Keratinocyte (primary cell): ENCODE measurements at regions not wholly inside any gene's neighbourhood (a gene's known extent, or its start where the extent isn't known, plus 50 kb on each side); places are given as distances from the start of the nearest gene placed in this dataset.

ENCODE experiments used
- DNase-seq: peaks from one replicate; pipeline ENCODE4 v3.0.0-alpha.2; 2011; ENCODE audit warnings: low read depth, missing footprints, low spot score
- FAIRE-seq: peaks from 2 replicates; lab custom pipeline; 2011; peaks lifted over from hg19 to GRCh38; lab: Jason Lieb, UNC
- H2AFZ ChIP-seq: 2 replicates; pipeline ENCODE4 v1.6.0; 2012; ENCODE audit warnings: low read length, control low read depth, inconsistent platforms; ENCODE audit not compliant: control insufficient read depth
- H3K27ac ChIP-seq: 2 replicates; pipeline ENCODE4 v1.5.1; 2011; ENCODE audit warnings: low read length; ENCODE audit not compliant: control insufficient read depth, insufficient read depth
- H3K27me3 ChIP-seq: 3 replicates; pipeline ENCODE4 v1.6.0; 2011; ENCODE audit warnings: low read length; ENCODE audit not compliant: control insufficient read depth, insufficient read depth; ENCODE audit errors: extremely low read depth
- H3K36me3 ChIP-seq, 2 experiments: 2 replicates in 1 of 2; 3 replicates in 1 of 2; pipeline ENCODE4 v1.5.1; 2011; ENCODE audit warnings: low read length in 2 of 2, mild to moderate bottlenecking in 1 of 2; ENCODE audit not compliant: control insufficient read depth in 2 of 2, insufficient read depth in 2 of 2; ENCODE audit errors: extremely low read depth in 1 of 2
- H3K4me1 ChIP-seq: 3 replicates; pipeline ENCODE4 v1.5.1; 2011; ENCODE audit warnings: low read length; ENCODE audit not compliant: control insufficient read depth, insufficient read depth; ENCODE audit errors: extremely low read depth
- H3K4me2 ChIP-seq: 3 replicates; pipeline ENCODE4 v1.6.0; 2011; ENCODE audit warnings: low read depth, low read length; ENCODE audit not compliant: control insufficient read depth, insufficient read depth; ENCODE audit errors: extremely low read depth
- H3K4me3 ChIP-seq, 3 experiments: fragments of 200-600 bp in 1 of 3; sonication (generic) in 1 of 3; 2 replicates in 2 of 3; 3 replicates in 1 of 3; pipeline ENCODE4 v1.5.1; 2011 to 2016; ENCODE audit warnings: low read length in 3 of 3, mild to moderate bottlenecking in 3 of 3, control low read depth in 2 of 3, inconsistent platforms in 1 of 3, low read depth in 1 of 3, mixed read lengths in 1 of 3, mixed run types in 1 of 3, moderate library complexity in 1 of 3; ENCODE audit not compliant: control insufficient read depth in 2 of 3, insufficient read depth in 2 of 3; ENCODE audit errors: extremely low read depth in 1 of 3
- H3K79me2 ChIP-seq: 2 replicates; pipeline ENCODE4 v1.6.0; 2012; ENCODE audit warnings: low read length; ENCODE audit not compliant: control insufficient read depth, insufficient read depth
- H3K9ac ChIP-seq: 3 replicates; pipeline ENCODE4 v1.6.0; 2011; ENCODE audit warnings: low read length; ENCODE audit not compliant: control insufficient read depth, insufficient read depth; ENCODE audit errors: extremely low read depth
- H3K9me1 ChIP-seq: 3 replicates; pipeline ENCODE4 v1.6.0; 2011; ENCODE audit warnings: low read length; ENCODE audit not compliant: control insufficient read depth, insufficient read depth; ENCODE audit errors: extremely low read depth
- H3K9me3 ChIP-seq: 2 replicates; pipeline ENCODE4 v1.5.1; 2012; ENCODE audit warnings: low read depth, low read length; ENCODE audit not compliant: control insufficient read depth
- H4K20me1 ChIP-seq: 3 replicates; pipeline ENCODE4 v1.6.0; 2011; ENCODE audit warnings: low read length; ENCODE audit not compliant: control insufficient read depth, insufficient read depth; ENCODE audit errors: extremely low read depth
- CTCF ChIP-seq, 3 experiments: IDR thresholded peaks in 1 of 3; conservative IDR thresholded peaks in 1 of 3; optimal IDR thresholded peaks in 1 of 3; 2 replicates in 2 of 3; 3 replicates in 1 of 3; pipeline versions ENCODE3 to v1.5.1; 2011; ENCODE audit warnings: low read length in 3 of 3, mild to moderate bottlenecking in 3 of 3, moderate library complexity in 2 of 3, control low read depth in 1 of 3, inconsistent platforms in 1 of 3; ENCODE audit not compliant: insufficient read depth in 2 of 3; ENCODE audit errors: extremely low read depth in 1 of 3
- EZH2 ChIP-seq: IDR thresholded peaks from one replicate; pipeline ENCODE4 v1.6.1; 2012; ENCODE audit warnings: inconsistent platforms, mild to moderate bottlenecking, low read length, moderate library complexity
- dilution Hi-C: fragments of 300-500 bp; cut with MboI; formaldehyde crosslinking; loops from one replicate; pipeline ENCODE4 v1.7.0; 2020; ENCODE audit warnings: low sequenced_read_pairs; ENCODE audit not compliant: extremely low pct_ligation_motif_present

- no peak overlapping the region for H3K4me3 ChIP-seq
- H3K79me2 ChIP-seq, result no peaks in the 10 kb centered on the region
- H3K9me1 ChIP-seq, result no peaks in the 10 kb centered on the region
- no peaks in the 10 kb centered on the region for H3K9me3 ChIP-seq
- TF ChIP-seq EZH2 (no peak), CTCF (optimal IDR thresholded peaks at IDR 0.05 in 1 of 3, IDR thresholded peaks at IDR 0.05 in 1 of 3, conservative IDR thresholded peaks at IDR 0.05 in 1 of 3; ENCODE audit: extremely low read depth in 1 of 3, insufficient read depth in 2 of 3, low read length in 3 of 3) (peak in 1 of 3 experiments; percentile 9)
- H3K4me2 ChIP-seq, result no peak overlapping the region
- no peaks in the 10 kb centered on the region for H4K20me1 ChIP-seq
- H3K36me3 ChIP-seq, result no peaks in the 10 kb centered on the region
- no peak for DNase-seq
- no peak overlapping the region for H3K27ac ChIP-seq
- H3K4me1 ChIP-seq, result no peaks in the 10 kb centered on the region
- no peaks in the 10 kb centered on the region for H3K27me3 ChIP-seq
- no peak overlapping the region for H3K9ac ChIP-seq
- FAIRE-seq, result no peak
- dilution Hi-C loops, result no loop called here
- H2AFZ ChIP-seq, result no peak overlapping the region
These were observed 384.5 kb upstream of the MEIS1 start for GRCh38 chr2:66050392-66050791.

GRCh38 chr2:66048667-66049066, 386.3 kb upstream of the MEIS1 start:
- no peaks in the 10 kb centered on the region for H3K9me1 ChIP-seq
- H3K4me2 ChIP-seq, result no peak overlapping the region
- H3K79me2 ChIP-seq, result no peaks in the 10 kb centered on the region
- H4K20me1 ChIP-seq, result no peaks in the 10 kb centered on the region
- H3K9me3 ChIP-seq, result no peaks in the 10 kb centered on the region
- dilution Hi-C loops, result no loop called here
- H2AFZ ChIP-seq, result no peak overlapping the region
- no peak overlapping the region for H3K9ac ChIP-seq
- no peaks in the 10 kb centered on the region for H3K36me3 ChIP-seq
- DNase-seq (no peak), FAIRE-seq (no peak)
- no peak overlapping the region for H3K27ac ChIP-seq
- no peaks in the 10 kb centered on the region for H3K27me3 ChIP-seq
- TF ChIP-seq EZH2 (no peak), CTCF (optimal IDR thresholded peaks at IDR 0.05 in 1 of 3, IDR thresholded peaks at IDR 0.05 in 1 of 3, conservative IDR thresholded peaks at IDR 0.05 in 1 of 3; ENCODE audit: extremely low read depth in 1 of 3, insufficient read depth in 2 of 3, low read length in 3 of 3) (no peak)
- no peak overlapping the region for H3K4me3 ChIP-seq
- H3K4me1 ChIP-seq, result no peaks in the 10 kb centered on the region
